GM13977 (cell line): ENCODE measurements at regions not wholly inside any gene's neighbourhood (a gene's known extent, or its start where the extent isn't known, plus 50 kb on each side); places are given as distances from the start of the nearest gene placed in this dataset.

Source experiments
- DNase-seq: peaks from one replicate; pipeline ENCODE4 v3.0.0; 2012; ENCODE audit warnings: low spot score
- CTCF ChIP-seq: IDR thresholded peaks from 2 replicates; pipeline ENCODE4 v1.5.1; 2012; ENCODE audit warnings: mild to moderate bottlenecking, control low read depth; ENCODE audit not compliant: insufficient read depth; ENCODE audit errors: extremely low read depth, missing control alignments
- in situ Hi-C: fragments of 300-500 bp; cut with MboI; formaldehyde crosslinking; loops from one replicate; pipeline ENCODE4 v1.12.0; 2022; ENCODE audit warnings: low sequenced_read_pairs, low pct_unique_long_range_greater_than_20kb, mixed read lengths, inconsistent platforms; ENCODE audit not compliant: unreplicated experiment

GRCh38 chr9:31135567-31135966 lies 1248.9 kb upstream of the ACO1 start:
- DNase-seq = no peak
- no peak for TF ChIP-seq CTCF
- in situ Hi-C loops = loop anchor here (25.0 kb wide), 1 partner anchor 677 kb away; no protein-coding TSS in a partner anchor

GRCh38 chr9:31136524-31136923 lies 1247.9 kb upstream of the ACO1 start:
- DNase-seq = no peak
- in situ Hi-C loops = loop anchor here (25.0 kb wide), 1 partner anchor 676 kb away; no protein-coding TSS in a partner anchor
- no peak for TF ChIP-seq CTCF

GRCh38 chr9:31137176-31138160 lies 1247.0 kb upstream of the ACO1 start:
- DNase-seq = no peak
- no peak for TF ChIP-seq CTCF
- in situ Hi-C loops = loop anchor here (25.0 kb wide), 1 partner anchor 675 kb away; no protein-coding TSS in a partner anchor

- DNase-seq = no peak
- TF ChIP-seq CTCF = peak; percentile 32
- in situ Hi-C loops = loop anchor here (25.0 kb wide), 1 partner anchor 672 kb away; no protein-coding TSS in a partner anchor
Observed at GRCh38 chr9:31140316-31140715, 1244.1 kb upstream of the ACO1 start.

GRCh38 chr9:31142456-31142855 lies 1242.0 kb upstream of the ACO1 start:
- TF ChIP-seq CTCF = no peak
- in situ Hi-C loops = loop anchor here (25.0 kb wide), 1 partner anchor 670 kb away; no protein-coding TSS in a partner anchor
- DNase-seq = no peak

- in situ Hi-C loops = loop anchor here (25.0 kb wide), 1 partner anchor 668 kb away; no protein-coding TSS in a partner anchor
- no peak for DNase-seq
- no peak for TF ChIP-seq CTCF
Observed at GRCh38 chr9:31144614-31145013, 1239.8 kb upstream of the ACO1 start.
